ENCODE measurements at regions not wholly inside any gene's neighbourhood (a gene's known extent, or its start where the extent isn't known, plus 50 kb on each side); places are given as distances from the start of the nearest gene placed in this dataset.
"Not testable (repeated sequence)": the region's sequence is repeated elsewhere in the genome, so short reads cannot be mapped to it uniquely, and the experiment has no call there.

DNA sequence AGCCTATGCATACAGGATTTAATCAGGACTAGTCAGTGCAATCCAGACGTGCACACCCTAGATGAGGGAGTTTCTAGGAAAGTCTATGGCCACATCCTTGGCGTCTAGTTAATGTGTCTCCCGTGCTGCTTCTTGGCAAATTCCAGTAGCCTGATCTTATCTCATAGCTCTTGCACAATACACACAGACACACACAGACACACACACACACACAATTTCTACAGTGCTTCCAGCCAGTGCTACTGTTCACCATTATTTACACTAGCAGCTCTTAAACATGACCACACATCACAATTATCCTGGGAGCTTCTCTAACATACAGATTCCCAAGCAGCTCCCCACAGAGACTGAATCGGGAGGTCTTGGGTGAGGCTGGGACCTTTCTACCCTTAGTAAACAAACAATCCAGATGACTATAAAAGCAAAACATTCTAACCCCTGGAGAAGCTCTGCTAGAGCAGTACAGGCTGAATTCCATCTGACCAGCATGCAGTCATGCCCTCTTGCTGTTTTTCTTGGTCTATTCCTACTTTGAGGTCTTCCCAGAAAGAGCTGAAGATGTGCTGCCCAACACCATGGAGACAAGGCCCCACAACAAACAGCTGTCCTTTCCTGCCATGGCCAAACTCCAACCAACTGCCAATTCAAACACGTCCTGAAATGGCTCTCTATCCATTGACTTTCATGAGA, 236.6 kb downstream of the DEPDC1B start:
- 56% methylated on average over 5 of the region's 5 CpGs for WGBS
- H3K4me1 ChIP-seq (ENCODE audit: insufficient read depth): no peaks in the 10 kb centered on the region
- DNase-seq (ENCODE audit: extremely low spot score): no peak
- H3K36me3 ChIP-seq (ENCODE audit: insufficient read depth): no peaks in the 10 kb centered on the region
- no peak overlapping the region for H3K27ac ChIP-seq (ENCODE audit: low read depth)
- H3K4me3 ChIP-seq (ENCODE audit: low read depth, low read length): no peak overlapping the region

- DNase-seq (ENCODE audit: extremely low spot score): no peak
- Histone ChIP-seq H3K4me3 (ENCODE audit: low read depth, low read length) (no peak overlapping the region), H3K36me3 (ENCODE audit: insufficient read depth) (no peaks in the 10 kb centered on the region), H3K4me1 (ENCODE audit: insufficient read depth) (no peaks in the 10 kb centered on the region), H3K27ac (ENCODE audit: low read depth) (no peak overlapping the region)
- WGBS: 85% methylated on average over 7 of the region's 7 CpGs
Observed at GRCh38 chr5:60458666-60459065, 241.3 kb downstream of the DEPDC1B start.

DNA sequence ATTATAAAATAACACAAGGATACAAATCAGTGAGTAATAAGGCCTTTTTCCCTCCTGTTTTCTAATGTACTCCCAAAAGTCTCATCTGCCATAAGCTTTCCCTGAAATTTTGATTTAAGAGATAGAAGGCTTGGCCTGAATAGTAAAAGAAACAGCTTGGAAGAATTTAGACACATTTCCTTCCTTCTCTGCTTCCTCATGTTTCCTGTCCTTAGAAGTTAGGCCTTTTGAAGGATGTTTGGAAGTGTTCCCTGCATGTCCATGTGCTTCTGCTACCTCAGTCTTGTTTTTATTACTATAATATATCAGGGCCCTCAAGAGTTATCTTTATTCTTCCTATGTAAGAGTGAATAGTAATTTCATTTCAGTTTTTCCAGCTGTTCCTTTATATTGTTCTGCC, 242.7 kb downstream of the DEPDC1B start:
- no peak overlapping the region for H3K27ac ChIP-seq (ENCODE audit: low read depth)
- no peaks in the 10 kb centered on the region for H3K36me3 ChIP-seq (ENCODE audit: insufficient read depth)
- no peak overlapping the region for H3K4me3 ChIP-seq (ENCODE audit: low read depth, low read length)
- peak; percentile 47 for DNase-seq (ENCODE audit: extremely low spot score)
- H3K4me1 ChIP-seq (ENCODE audit: insufficient read depth): no peaks in the 10 kb centered on the region

DNA sequence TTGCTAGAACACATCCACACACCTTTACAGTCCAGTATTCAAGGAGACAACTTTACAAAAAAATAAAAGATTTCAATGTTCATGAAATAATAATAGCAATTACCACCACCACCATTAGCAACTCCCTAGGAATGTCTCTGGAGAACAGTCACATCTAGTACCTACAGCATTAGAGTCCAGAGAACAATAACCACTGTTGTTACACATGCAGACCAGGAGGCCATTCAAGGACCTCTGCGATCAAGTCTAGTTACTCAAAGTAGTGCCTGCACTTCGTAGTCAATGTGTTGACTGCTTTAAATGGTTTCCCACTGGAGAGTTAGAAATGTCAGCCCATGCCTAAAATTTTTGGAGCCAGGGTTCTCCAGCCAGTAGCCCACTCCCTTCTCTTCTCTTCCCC, 244.4 kb downstream of the DEPDC1B start:
- Histone ChIP-seq H3K4me1 (ENCODE audit: insufficient read depth) (no peaks in the 10 kb centered on the region), H3K4me3 (ENCODE audit: low read depth, low read length) (no peak overlapping the region), H3K27ac (ENCODE audit: low read depth) (no peak overlapping the region), H3K36me3 (ENCODE audit: insufficient read depth) (no peaks in the 10 kb centered on the region)
- WGBS: 92% methylated on average over 2 of the region's 2 CpGs
- no peak for DNase-seq (ENCODE audit: extremely low spot score)

GRCh38 chr5:60454277-60454676, 245.7 kb downstream of the DEPDC1B start:
- H3K4me1 ChIP-seq (ENCODE audit: insufficient read depth); H3K27ac ChIP-seq (ENCODE audit: low read depth): not testable (repeated sequence)
- WGBS: 96% methylated on average over 4 of the region's 4 CpGs

DNA sequence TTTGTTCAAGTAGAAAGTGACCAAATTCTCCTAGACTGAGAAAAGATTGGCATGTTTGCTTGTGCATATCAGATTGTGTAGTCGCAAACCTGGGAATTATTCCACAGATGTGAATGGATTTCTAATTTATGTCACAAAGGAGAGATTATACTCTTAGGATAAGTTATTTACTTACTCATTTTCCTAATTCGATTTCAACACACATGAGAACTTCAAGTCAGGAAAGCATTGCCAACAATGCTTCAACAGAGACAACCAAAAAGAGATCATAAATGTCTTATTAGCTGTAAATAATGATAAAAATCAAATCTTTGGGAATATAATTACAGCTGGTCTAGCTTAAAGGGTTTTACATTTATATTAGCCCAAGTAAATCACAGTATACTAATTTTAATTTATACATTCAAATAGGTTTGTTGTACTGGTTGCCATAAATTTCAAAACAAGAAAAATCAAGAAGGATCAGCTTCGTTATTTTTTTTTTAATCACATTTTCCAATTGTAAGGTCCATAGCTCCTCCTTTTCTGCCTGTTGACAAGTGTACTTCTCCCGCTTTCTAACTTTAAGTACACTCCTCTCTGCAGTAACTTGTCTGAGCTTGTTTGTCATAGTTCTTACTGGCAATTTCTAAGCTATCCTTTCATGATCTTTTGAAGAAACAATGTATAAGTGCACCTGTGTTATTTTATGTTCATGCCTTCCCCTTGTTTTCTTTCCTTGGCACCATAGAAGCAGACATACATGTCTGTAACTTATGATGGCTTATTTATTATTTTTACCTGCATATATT, 246.6 kb downstream of the DEPDC1B start:
- no peak overlapping the region for H3K27ac ChIP-seq (ENCODE audit: low read depth)
- WGBS: 43% methylated on average over 4 of the region's 4 CpGs
- H3K4me1 ChIP-seq (ENCODE audit: insufficient read depth): no peaks in the 10 kb centered on the region
- no peak for DNase-seq (ENCODE audit: extremely low spot score)
- no peak overlapping the region for H3K4me3 ChIP-seq (ENCODE audit: low read depth, low read length)
- no peaks in the 10 kb centered on the region for H3K36me3 ChIP-seq (ENCODE audit: insufficient read depth)

More at GRCh38 chr5:60454277-60454676, 245.7 kb downstream of the DEPDC1B start:
- H3K36me3 ChIP-seq (ENCODE audit: insufficient read depth); DNase-seq (ENCODE audit: extremely low spot score); H3K4me3 ChIP-seq (ENCODE audit: low read depth, low read length): not testable (repeated sequence)

DNA sequence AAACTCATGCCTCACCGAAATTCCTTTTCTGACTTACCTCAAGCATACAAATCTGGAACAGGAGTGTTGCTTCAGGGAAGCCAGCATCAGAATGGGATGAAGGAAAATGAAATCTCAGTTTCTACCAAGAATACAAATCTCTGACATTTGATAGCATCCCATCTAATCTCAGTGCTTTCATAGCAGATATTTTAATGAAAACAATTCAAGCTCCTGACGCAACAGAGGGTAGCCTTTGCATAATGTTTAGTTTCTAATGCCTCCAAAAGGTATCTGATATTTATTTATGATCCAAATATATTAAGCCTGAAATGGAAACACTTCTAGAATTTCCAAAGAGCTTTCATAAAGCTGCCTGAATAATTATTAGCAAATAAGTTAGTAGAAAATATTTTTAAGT, 251.4 kb downstream of the DEPDC1B start:
- WGBS: 59% methylated on average over 2 of the region's 2 CpGs
- no peak overlapping the region for H3K4me3 ChIP-seq (ENCODE audit: low read depth, low read length)
- H3K27ac ChIP-seq (ENCODE audit: low read depth): no peak overlapping the region
- no peak for DNase-seq (ENCODE audit: extremely low spot score)
- H3K4me1 ChIP-seq (ENCODE audit: insufficient read depth): no peaks in the 10 kb centered on the region
- no peaks in the 10 kb centered on the region for H3K36me3 ChIP-seq (ENCODE audit: insufficient read depth)

DNA sequence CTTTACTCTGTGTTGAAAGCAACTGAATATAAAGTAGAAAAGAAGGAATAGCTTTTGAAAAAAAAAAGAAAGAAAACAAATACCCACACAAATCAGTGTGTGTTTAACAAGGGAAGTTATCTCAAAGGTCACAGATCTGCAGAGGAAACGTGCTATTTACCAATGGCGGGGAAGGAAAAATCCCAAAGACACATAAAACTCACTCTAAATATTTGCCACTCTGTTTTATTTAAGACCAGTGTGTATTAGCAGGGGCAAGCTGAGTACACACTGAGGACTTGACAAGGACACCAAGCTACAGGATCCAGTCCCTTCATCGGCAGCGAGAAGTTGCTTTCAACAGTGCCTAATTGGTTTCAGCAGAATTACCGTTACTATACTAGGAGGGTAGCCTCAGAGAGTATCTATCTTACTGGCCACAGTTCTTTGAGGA, 252.5 kb downstream of the DEPDC1B start:
- no peaks in the 10 kb centered on the region for H3K36me3 ChIP-seq (ENCODE audit: insufficient read depth)
- no peak overlapping the region for H3K4me3 ChIP-seq (ENCODE audit: low read depth, low read length)
- 76% methylated on average over 5 of the region's 5 CpGs for WGBS
- DNase-seq (ENCODE audit: extremely low spot score): no peak
- H3K27ac ChIP-seq (ENCODE audit: low read depth): no peak overlapping the region
- H3K4me1 ChIP-seq (ENCODE audit: insufficient read depth): no peaks in the 10 kb centered on the region

DNA sequence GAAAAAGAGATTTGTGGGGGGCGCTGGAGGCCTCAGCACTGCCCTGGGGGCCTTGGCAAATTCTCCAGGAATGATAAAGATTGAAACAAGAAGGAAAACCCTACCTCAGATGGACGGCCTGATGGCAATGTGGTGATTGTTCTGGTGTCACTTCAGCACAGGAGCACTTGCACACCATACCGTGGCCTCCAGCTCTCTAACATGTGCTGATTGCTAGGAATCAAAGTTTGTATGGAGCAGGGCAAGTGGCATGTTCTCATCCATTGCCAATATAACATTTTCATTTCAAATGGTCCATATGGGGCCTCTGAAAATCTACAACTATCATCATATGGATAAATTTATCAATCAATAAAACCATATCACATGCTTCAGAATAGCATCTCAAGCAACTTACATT, 253.0 kb downstream of the DEPDC1B start:
- 85% methylated on average over 3 of the region's 3 CpGs for WGBS
- H3K4me3 ChIP-seq (ENCODE audit: low read depth, low read length): no peak overlapping the region
- DNase-seq (ENCODE audit: extremely low spot score): no peak
- no peaks in the 10 kb centered on the region for H3K36me3 ChIP-seq (ENCODE audit: insufficient read depth)
- H3K27ac ChIP-seq (ENCODE audit: low read depth): no peak overlapping the region
- H3K4me1 ChIP-seq (ENCODE audit: insufficient read depth): no peaks in the 10 kb centered on the region

DNA sequence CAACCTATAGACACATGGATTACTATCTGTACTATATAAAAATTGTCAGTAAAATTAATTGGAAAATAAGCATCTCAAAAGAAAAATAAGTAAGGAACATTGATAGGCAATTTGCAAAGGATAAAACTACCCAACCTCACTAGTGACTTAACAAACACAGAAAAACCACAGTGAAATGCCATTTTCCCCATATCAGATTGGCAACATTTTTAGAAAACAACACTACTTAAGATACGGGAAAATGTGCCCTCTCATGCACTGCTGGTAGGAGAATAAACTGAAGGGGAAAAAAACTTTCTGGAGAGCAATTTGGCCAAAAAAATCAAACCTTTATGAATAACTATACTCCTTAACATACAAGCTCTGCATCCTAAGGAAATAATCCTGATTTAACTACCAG, 254.0 kb downstream of the DEPDC1B start:
- H3K4me1 ChIP-seq (ENCODE audit: insufficient read depth): no peaks in the 10 kb centered on the region
- DNase-seq (ENCODE audit: extremely low spot score): no peak
- WGBS: 39% methylated on average over 1 of the region's 1 CpG
- no peaks in the 10 kb centered on the region for H3K36me3 ChIP-seq (ENCODE audit: insufficient read depth)
- H3K27ac ChIP-seq (ENCODE audit: low read depth): no peak overlapping the region
- H3K4me3 ChIP-seq (ENCODE audit: low read depth, low read length): no peak overlapping the region

- H3K36me3 ChIP-seq (ENCODE audit: insufficient read depth): no peaks in the 10 kb centered on the region
- H3K4me1 ChIP-seq (ENCODE audit: insufficient read depth): no peaks in the 10 kb centered on the region
- DNase-seq (ENCODE audit: extremely low spot score): no peak
- H3K4me3 ChIP-seq (ENCODE audit: low read depth, low read length): no peak overlapping the region
- H3K27ac ChIP-seq (ENCODE audit: low read depth): no peak overlapping the region
Observed at GRCh38 chr5:60445427-60445826, 254.5 kb downstream of the DEPDC1B start.

DNA sequence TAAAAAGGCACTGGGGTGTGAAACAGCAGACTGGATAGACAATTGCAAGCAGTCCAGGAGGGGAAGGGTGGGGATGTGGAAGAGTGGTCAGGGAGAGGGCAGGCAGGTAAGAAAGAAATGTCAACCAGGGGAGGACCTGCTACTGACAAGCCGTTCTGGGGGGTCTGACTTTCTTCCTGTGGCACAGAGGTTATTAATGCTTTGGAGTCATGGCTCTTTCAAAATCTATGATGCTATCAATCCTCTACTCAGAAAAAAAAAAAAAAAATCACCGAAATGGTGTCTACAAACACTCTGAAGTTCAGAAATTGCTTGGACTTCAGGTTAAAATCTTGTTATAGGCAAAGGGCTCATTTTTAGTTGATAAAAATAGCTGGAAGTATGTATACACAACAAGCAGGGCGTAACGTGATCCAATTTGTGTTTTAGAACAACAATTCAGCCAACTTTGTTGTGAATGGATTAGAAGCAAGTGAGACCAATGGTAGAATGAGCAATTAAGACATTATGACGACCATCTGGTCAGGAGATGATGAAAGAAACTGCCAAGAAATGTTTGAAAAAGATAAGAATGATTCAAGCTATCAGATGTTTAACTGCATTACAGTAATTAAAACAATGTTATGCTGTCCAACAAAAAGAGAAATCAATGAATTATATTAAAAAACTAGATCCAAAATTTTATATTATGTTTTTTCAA, 255.2 kb downstream of the DEPDC1B start:
- Histone ChIP-seq H3K27ac (ENCODE audit: low read depth) (no peak overlapping the region), H3K4me3 (ENCODE audit: low read depth, low read length) (no peak overlapping the region)
- 64% methylated on average over 5 of the region's 5 CpGs for WGBS

DNA sequence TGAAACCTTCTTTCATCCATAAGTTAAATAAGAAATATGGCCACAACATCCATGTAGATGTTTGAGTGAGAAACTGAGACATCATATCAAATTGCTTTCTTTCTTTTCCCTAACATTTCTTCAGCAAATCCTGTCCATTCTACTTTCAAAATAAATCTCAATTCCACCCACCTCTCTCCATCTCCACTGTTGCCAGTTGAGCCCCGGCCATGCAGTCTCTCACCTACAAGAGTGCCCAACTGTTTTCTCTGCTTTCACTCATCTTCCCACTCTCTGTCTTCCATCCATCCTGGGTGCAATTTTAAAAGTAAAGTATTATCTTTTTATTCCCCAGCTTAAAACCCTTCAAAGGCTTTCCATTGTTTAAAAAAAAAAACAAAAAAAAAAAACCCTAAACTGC, 260.4 kb downstream of the DEPDC1B start:
- H3K36me3 ChIP-seq (ENCODE audit: insufficient read depth): no peaks in the 10 kb centered on the region
- H3K27ac ChIP-seq (ENCODE audit: low read depth): no peak overlapping the region
- no peak for DNase-seq (ENCODE audit: extremely low spot score)
- WGBS: 94% methylated on average over 1 of the region's 1 CpG
- H3K4me1 ChIP-seq (ENCODE audit: insufficient read depth): no peaks in the 10 kb centered on the region
- H3K4me3 ChIP-seq (ENCODE audit: low read depth, low read length): no peak overlapping the region

More for the DNA sequence above, 255.2 kb downstream of the DEPDC1B start:
- Histone ChIP-seq H3K36me3 (ENCODE audit: insufficient read depth) (no peaks in the 10 kb centered on the region), H3K4me1 (ENCODE audit: insufficient read depth) (no peaks in the 10 kb centered on the region)
- no peak for DNase-seq (ENCODE audit: extremely low spot score)

GRCh38 chr5:60437308-60437707, 262.7 kb downstream of the DEPDC1B start:
- Histone ChIP-seq H3K36me3 (ENCODE audit: insufficient read depth) (no peaks in the 10 kb centered on the region), H3K4me1 (ENCODE audit: insufficient read depth) (no peaks in the 10 kb centered on the region), H3K27ac (ENCODE audit: low read depth) (no peak overlapping the region), H3K4me3 (ENCODE audit: low read depth, low read length) (no peak overlapping the region)
- DNase-seq (ENCODE audit: extremely low spot score): no peak

All from urinary bladder (tissue), 3 donors.